D341Med (cell line): ENCODE measurements at regions not wholly inside any gene's neighbourhood (a gene's known extent, or its start where the extent isn't known, plus 50 kb on each side); places are given as distances from the start of the nearest gene placed in this dataset.

Experiments
- DNase-seq: peaks from one replicate; pipeline ENCODE4 v3.0.0; 2012; ENCODE audit warnings: low spot score

GRCh38 chr5:39605145-39605544, 180.4 kb upstream of the DAB2 start:
- no peak for DNase-seq

DNA sequence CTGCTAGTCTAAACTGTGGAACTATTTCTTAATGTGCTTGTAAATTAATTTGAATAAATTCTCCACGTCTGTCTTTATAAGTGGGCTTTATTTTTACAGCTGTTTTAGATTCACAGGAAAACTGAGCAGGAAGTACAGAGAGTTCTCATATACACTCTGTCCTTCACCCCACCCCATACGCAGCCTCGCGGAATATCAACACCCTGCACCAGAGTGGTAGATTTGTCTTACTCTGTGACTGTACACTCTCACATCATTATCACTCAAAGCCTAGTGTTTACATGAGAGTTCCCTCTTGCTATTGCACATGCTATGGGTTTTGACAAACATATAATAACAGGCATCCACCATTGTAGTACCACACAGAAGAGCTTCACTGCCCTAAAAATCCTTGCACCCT, 179.7 kb upstream of the DAB2 start:
- no peak for DNase-seq

- DNase-seq: no peak
Measured at GRCh38 chr5:39599721-39600431, 175.1 kb upstream of the DAB2 start.

DNA sequence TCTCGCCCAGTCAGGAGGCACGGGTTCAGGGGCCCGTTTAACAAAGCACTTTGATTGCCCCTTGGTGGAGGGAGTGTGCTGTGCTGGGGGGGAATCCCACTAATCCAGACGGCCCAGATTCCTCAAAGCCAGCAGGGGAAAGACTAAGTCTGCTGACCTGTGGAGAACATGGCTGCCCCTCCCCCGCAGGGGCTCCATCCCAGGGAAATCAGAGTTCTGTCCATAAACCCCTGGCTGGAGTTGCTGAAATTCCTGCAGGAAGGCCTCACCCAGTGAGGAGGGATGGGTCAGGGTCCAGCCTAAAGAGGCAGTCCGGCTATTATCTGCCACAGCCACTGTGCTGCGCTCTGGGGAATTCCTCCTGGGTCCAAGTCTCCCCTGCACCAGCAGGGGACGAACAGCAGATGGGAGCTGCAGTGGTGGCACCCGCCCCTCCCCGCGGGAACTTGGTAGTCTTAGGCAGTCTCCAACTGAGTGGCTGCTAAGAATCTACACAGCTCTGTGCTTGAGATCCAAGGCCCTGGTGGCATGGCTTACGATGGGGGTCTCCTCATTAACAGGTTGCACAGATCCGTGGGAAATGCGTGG, 174.0 kb upstream of the DAB2 start:
- DNase-seq: no peak

- no peak for DNase-seq
Measured at GRCh38 chr5:39588179-39588578, 163.4 kb upstream of the DAB2 start.

GRCh38 chr5:39587675-39588074, 162.9 kb upstream of the DAB2 start:
- no peak for DNase-seq

GRCh38 chr5:39586185-39586584, 161.4 kb upstream of the DAB2 start:
- DNase-seq: no peak

DNA sequence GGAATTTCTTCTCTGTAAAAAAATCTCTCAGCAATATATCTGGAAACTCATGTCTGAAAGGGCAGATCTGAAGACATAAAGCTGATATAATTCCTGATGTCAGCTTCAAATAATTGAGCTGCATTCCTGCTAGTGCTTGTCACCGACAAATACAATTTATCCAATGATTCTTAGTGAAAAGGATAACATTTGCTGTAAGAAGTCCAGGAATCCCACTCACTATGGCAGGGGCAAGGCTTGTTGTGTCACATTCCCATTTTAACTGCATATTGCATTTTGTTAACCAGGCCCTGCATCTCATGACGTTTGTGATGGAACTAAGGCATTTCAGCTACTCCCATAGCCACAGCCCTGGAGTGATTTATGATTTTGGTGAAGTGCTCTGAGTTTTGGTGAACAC, 160.1 kb upstream of the DAB2 start:
- DNase-seq: no peak

GRCh38 chr5:39580702-39581453, 156.1 kb upstream of the DAB2 start:
- no peak for DNase-seq

DNA sequence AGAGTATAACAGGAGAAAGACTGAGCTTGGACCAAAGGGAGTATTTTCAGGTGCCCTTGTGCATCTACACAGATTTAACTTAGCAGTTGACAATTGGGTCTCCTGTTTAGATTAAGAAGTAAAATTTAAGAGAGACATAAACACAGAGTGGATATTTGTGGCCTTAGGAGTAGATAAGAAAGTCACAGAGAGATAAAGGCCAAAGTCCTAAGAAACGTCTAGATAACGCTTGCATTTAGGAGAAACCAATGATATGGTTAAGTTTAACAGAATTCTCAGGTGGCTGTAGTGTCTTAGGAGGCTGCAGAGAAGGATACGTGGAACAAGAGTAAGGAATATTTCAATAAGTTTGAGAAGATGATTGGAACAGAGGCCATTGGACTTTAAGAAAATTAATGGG, 155.0 kb upstream of the DAB2 start:
- no peak for DNase-seq

DNA sequence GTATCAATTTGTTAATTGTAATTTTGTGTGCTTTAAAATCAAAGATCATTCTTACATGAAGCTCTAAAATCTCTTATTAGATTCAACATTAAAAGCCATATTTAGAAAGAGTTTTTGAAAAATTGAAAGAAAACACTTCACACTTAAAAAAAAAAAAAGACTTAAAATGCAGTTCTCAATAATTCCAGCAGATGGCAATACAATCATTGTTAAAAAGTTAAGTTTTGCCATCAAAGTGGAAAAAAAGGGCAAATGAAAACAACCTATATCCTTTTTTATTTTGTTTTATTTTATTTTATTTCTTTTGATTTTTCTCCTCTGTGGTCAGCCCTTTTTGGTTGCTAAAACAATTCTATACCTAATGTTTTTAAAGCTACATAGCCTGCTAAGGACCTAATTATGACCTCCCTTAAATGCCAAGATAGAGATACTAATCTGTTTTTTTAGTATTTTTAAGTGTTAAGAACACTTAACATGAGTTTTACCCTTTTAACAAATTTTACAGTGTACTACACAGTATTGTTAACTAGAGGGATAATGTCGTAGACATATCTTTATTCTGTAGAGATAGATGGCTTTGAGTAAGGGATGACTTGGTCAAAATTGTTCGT, 154.2 kb upstream of the DAB2 start:
- no peak for DNase-seq

- no peak for DNase-seq
Measured at GRCh38 chr5:39577529-39577928, 152.7 kb upstream of the DAB2 start.

DNA sequence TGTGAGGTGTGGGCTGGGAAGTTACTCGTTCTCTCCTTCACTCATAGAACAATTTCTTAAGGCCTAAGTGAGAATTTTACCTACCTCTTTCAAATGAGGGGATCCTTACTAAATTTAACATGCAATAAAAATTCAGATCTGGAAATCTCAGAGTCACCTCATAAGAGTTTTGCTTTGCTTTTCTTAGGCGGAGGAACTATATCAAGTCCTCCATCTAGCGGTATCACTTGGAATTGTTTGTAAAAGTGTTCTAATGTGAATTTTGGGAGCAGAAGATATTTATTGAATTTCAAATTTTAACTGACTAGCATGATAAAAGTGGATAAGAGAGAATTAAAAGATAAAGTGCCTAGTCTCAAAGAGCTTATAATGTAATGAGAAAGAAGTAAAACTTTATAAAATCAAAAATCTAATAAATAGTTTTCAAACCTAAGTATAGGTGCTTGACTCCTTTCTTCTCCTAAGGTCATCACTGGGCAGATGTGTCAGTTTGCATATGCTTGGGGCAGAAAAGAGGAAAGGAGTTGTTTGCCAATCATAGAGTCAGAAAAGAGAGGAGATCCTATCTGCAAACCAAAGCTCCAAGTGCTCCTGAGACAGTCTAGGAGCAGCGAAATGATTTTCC, 145.7 kb upstream of the DAB2 start:
- DNase-seq: peak; percentile 18

DNA sequence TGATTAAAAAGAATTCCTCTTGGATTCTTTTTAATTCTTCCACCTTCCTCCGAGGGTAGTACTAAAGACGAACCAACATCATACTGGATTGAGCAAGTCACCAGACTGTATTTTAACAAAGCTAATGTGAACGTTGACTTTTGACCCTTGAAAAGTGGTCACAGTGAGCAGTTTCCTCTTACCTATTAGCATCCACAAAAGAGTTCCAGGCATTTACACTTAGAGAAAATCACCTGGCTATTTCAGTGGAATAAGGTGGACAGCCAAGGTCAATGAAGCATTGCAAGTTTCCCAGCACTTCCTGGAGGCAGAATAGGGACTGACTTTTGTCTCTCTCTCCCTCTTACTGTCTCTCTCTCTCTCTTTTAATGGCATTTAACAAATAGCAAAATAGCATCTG, 145.1 kb upstream of the DAB2 start:
- DNase-seq: no peak

- DNase-seq: no peak
Measured at GRCh38 chr5:39566891-39567290, 142.1 kb upstream of the DAB2 start.

DNA sequence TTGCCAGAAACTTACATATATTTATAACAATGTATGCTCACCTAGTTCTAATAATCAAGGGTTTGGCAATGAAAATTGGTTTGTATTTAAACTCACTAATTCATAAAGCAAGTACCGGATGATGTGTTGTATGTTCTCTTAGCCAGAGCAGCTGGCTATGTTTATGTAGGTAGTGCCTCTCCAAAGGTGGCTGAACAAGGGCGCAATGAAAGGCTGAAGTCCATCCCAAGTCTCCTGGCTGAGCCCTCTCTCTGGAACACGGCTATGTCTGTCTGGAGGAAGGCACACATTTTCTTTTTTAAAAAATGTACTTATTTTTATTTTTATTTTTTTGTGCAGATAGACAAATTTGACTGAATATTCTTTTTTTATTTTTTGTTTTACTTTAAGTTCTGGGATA, 141.2 kb upstream of the DAB2 start:
- no peak for DNase-seq

DNA sequence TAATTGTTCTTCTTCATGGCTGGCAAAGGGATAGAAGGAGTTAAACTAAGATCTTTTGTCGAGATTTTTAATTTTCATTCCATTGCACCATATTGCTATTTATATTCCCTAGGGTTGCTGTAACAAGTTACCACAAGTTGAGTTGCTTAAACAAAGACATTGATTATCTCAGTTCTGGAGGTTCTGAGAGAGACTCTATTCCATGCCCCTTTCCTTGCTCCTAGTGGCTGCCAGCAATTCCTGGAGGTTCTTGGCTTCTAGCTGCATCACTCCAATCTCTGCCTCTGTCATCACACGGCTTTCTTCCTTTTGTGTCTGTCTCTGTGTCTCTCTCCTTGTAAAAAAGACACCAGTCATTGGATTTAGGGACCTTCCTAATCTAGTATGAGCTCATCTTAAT, 136.6 kb upstream of the DAB2 start:
- DNase-seq: no peak

DNA sequence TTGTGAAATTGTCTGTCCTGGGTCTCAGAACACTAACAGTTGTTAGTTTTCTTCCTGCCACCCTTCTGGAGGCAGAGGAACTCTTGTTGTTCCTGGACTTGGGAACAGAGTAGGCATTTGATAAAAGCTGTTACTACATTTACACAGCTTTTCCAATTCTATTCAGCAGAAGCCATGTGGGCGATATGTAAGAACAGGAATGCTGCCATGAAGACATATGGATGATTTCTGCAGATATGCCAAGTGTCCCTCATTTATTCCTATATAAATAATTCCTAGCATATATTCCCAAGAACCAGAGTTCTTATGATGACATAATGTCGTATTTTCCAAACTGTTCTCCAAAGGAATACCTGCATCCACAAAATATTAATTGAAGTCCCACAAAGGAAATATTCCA, 135.9 kb upstream of the DAB2 start:
- DNase-seq: no peak

- no peak for DNase-seq
Measured at GRCh38 chr5:39559923-39560322, 135.1 kb upstream of the DAB2 start.

GRCh38 chr5:39558541-39558940, 133.8 kb upstream of the DAB2 start:
- no peak for DNase-seq

DNA sequence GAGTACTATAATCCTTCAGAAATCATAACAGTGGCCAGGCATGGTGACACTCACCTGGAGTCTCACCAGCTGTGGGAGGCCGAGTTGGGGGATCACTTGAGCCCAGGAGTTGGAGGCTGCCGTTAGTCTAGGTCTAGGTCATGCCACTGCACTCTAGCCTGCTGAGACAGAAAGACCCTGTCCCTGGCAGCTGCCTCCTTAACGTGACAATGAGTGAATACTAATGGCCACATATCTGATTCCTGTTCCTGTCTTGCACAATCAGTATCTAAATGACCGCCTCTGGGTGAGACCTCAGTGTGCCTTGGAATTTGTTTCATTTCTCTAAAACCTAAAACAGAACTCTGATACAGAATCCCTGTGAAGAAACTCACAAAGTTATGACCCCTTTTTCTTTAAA, 131.0 kb upstream of the DAB2 start:
- DNase-seq: no peak

- DNase-seq: peak; percentile 35
Measured at GRCh38 chr5:39547553-39548154, 122.9 kb upstream of the DAB2 start.
